ENCODE measurements at regions not wholly inside any gene's neighbourhood (a gene's known extent, or its start where the extent isn't known, plus 50 kb on each side); places are given as distances from the start of the nearest gene placed in this dataset.
A peak's percentile ranks its signal among the peaks of the same experiment; 100 is the strongest.

- intact Hi-C loops (cut with micrococcal nuclease; ENCODE audit: unreplicated experiment) = loop anchor here (5.0 kb wide), 2 partner anchors 40 to 435 kb away; no protein-coding TSS in a partner anchor
- Histone ChIP-seq H3K4me3 (ENCODE audit: low read depth, low read length) (no peak overlapping the region), H3K9me3 (no peaks in the 10 kb centered on the region), H3K36me3 (ENCODE audit: control insufficient read depth, insufficient read depth, low read length) (no peaks in the 10 kb centered on the region), H3K4me1 (peaks cover 5% of the 10 kb centered on the region; the same call in 1 of the 2 replicates), H3K27me3 (replicated peaks; ENCODE audit: control insufficient read depth, insufficient read depth, low read length) (no peaks in the 10 kb centered on the region)
- TF ChIP-seq CTCF (IDR thresholded peaks at IDR 0.05; ENCODE audit: insufficient read depth in 1 of 2, low read depth in 1 of 2, low read length in 1 of 2, severe bottlenecking in 1 of 2, unreplicated experiment in 1 of 2) = no peak
- CTCF ChIA-PET = no interaction called here
- H3K36me3 Mint-ChIP-seq (ENCODE audit: insufficient read depth, unreplicated experiment) = no peaks in the 10 kb centered on the region
- H3K27ac Mint-ChIP-seq (ENCODE audit: unreplicated experiment) = no peak overlapping the region
- POLR2A ChIA-PET = no interaction called here
- BruUV-seq (replicated peaks) = no TSS peak
- DNase-seq = no peak
- H3K9me3 Mint-ChIP-seq (ENCODE audit: unreplicated experiment) = no peaks in the 10 kb centered on the region
- H3K4me3 Mint-ChIP-seq (ENCODE audit: unreplicated experiment) = no peak overlapping the region
- H3K4me1 Mint-ChIP-seq (ENCODE audit: low read depth, unreplicated experiment) = peaks cover 8% of the 10 kb centered on the region
- H3K27me3 Mint-ChIP-seq (ENCODE audit: insufficient read depth, unreplicated experiment) = no peaks in the 10 kb centered on the region
These were observed 260.5 kb upstream of the MKLN1 start for GRCh38 chr7:131067220-131067619.

GRCh38 chr7:131068604-131069021 lies 259.1 kb upstream of the MKLN1 start:
- Mint-ChIP-seq H3K27ac (ENCODE audit: unreplicated experiment) (no peak overlapping the region), H3K27me3 (ENCODE audit: insufficient read depth, unreplicated experiment) (no peaks in the 10 kb centered on the region), H3K36me3 (ENCODE audit: insufficient read depth, unreplicated experiment) (no peaks in the 10 kb centered on the region), H3K9me3 (ENCODE audit: unreplicated experiment) (no peaks in the 10 kb centered on the region), H3K4me3 (ENCODE audit: unreplicated experiment) (no peak overlapping the region), H3K4me1 (ENCODE audit: low read depth, unreplicated experiment) (peaks cover 8% of the 10 kb centered on the region)
- intact Hi-C loops (cut with micrococcal nuclease; ENCODE audit: unreplicated experiment) = loop anchor here (1.0 to 5.0 kb wide), 4 partner anchors 39 to 434 kb away; no protein-coding TSS in a partner anchor
- H3K9me3 ChIP-seq = no peaks in the 10 kb centered on the region
- no TSS peak for BruUV-seq (replicated peaks)
- POLR2A ChIA-PET = no interaction called here
- CTCF ChIA-PET = interaction anchor here (1.3 to 1.5 kb wide), 3 partner anchors 28 to 234 kb away, joined by 3 to 8 read pairs (median 6); no protein-coding TSS in a partner anchor
- peaks cover 5% of the 10 kb centered on the region; the same call in 1 of the 2 replicates for H3K4me1 ChIP-seq
- H3K36me3 ChIP-seq (ENCODE audit: control insufficient read depth, insufficient read depth, low read length) = no peaks in the 10 kb centered on the region
- no peak for TF ChIP-seq CTCF (IDR thresholded peaks at IDR 0.05; ENCODE audit: insufficient read depth in 1 of 2, low read depth in 1 of 2, low read length in 1 of 2, severe bottlenecking in 1 of 2, unreplicated experiment in 1 of 2)
- DNase-seq = no peak
- no peaks in the 10 kb centered on the region for H3K27me3 ChIP-seq (replicated peaks; ENCODE audit: control insufficient read depth, insufficient read depth, low read length)
- H3K4me3 ChIP-seq (ENCODE audit: low read depth, low read length) = no peak overlapping the region

GRCh38 chr7:131071786-131072504 lies 255.7 kb upstream of the MKLN1 start:
- no peaks in the 10 kb centered on the region for H3K36me3 Mint-ChIP-seq (ENCODE audit: insufficient read depth, unreplicated experiment)
- no TSS peak for BruUV-seq (replicated peaks)
- ChIA-PET POLR2A (no interaction called here), CTCF (no interaction called here)
- Histone ChIP-seq H3K4me1 (peaks cover 7% of the 10 kb centered on the region; the same call in 1 of the 2 replicates), H3K36me3 (ENCODE audit: control insufficient read depth, insufficient read depth, low read length) (no peaks in the 10 kb centered on the region), H3K9me3 (no peaks in the 10 kb centered on the region), H3K4me3 (ENCODE audit: low read depth, low read length) (no peak overlapping the region), H3K27me3 (replicated peaks; ENCODE audit: control insufficient read depth, insufficient read depth, low read length) (no peaks in the 10 kb centered on the region)
- H3K27ac Mint-ChIP-seq (ENCODE audit: unreplicated experiment) = no peak overlapping the region
- no peaks in the 10 kb centered on the region for H3K9me3 Mint-ChIP-seq (ENCODE audit: unreplicated experiment)
- peak; percentile 20 to 30 for TF ChIP-seq CTCF (IDR thresholded peaks at IDR 0.05; ENCODE audit: insufficient read depth in 1 of 2, low read depth in 1 of 2, low read length in 1 of 2, severe bottlenecking in 1 of 2, unreplicated experiment in 1 of 2)
- H3K27me3 Mint-ChIP-seq (ENCODE audit: insufficient read depth, unreplicated experiment) = no peaks in the 10 kb centered on the region
- intact Hi-C loops (cut with micrococcal nuclease; ENCODE audit: unreplicated experiment) = no loop called here
- no peak overlapping the region for H3K4me3 Mint-ChIP-seq (ENCODE audit: unreplicated experiment)
- no peak for DNase-seq
- peaks cover 8% of the 10 kb centered on the region for H3K4me1 Mint-ChIP-seq (ENCODE audit: low read depth, unreplicated experiment)
